Astrocyte of the hippocampus (primary cell): ENCODE measurements at regions not wholly inside any gene's neighbourhood (a gene's known extent, or its start where the extent isn't known, plus 50 kb on each side); places are given as distances from the start of the nearest gene placed in this dataset.

ENCODE experiments used
- DNase-seq: peaks from one replicate; pipeline ENCODE4 v3.0.0; 2011; ENCODE audit warnings: low read depth, low spot score

DNA sequence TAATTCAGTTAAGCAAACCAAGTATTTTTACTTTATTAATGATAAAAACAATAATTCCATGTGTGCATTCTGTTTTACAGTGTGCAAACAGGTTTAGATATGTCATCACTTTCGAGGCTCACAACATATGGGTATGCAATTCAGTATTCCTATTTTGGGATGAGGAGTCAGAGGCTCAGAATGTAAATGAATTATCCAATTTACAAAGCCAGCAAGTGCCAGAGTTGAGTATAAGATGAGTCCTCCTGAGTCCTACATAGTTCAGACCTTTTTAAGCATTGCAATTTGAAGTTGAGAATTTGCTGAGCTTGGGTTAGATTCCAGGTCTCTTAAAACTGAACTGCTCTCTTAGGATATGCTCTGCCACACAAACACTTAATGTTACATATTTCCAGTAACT is 424.2 kb upstream of the ROBO2 start:
- no peak for DNase-seq

DNA sequence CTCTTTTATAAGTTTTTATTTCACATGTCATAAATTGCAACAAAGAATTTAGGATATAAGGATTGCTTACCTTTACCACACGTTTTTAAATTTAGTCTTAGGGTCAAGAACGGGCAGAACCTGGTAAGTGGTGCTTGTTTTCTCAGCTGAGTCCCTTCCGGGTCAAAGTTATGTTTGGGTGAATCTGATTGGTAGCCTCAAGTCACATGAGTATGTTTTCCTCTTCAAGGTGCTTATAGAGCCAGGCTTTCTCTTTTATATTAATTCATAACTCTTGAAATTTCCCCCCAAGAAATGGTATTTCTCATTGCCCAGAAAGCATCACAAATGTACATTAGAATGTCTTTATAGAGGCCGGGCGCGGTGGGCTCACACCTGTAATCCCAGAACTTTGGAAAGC is 415.7 kb upstream of the ROBO2 start:
- DNase-seq: no peak

- no peak for DNase-seq
Observed at GRCh38 chr3:76627236-76627635, 412.7 kb upstream of the ROBO2 start.

- no peak for DNase-seq
Observed at GRCh38 chr3:76631251-76631650, 408.6 kb upstream of the ROBO2 start.

- DNase-seq: no peak
Observed at GRCh38 chr3:76638006-76638405, 401.9 kb upstream of the ROBO2 start.

GRCh38 chr3:76643623-76644304 is 396.1 kb upstream of the ROBO2 start:
- DNase-seq: no peak

DNA sequence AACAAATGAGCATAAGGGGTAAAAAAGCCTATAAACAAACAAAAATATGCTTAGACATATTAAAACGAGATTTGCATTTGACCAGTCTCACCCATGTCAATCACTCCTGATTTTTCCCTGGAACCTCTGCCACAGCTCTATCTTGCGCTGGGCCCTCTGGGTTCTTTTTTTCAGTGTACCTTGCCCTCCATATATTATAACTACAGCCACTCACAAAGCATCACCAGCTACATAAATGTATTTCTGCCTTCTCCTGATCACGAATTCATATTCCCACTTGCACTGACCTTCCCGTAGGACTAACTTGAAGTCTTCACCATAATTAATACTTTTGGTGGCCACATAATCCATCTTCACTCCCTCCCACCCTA is 395.6 kb upstream of the ROBO2 start:
- DNase-seq: no peak

DNA sequence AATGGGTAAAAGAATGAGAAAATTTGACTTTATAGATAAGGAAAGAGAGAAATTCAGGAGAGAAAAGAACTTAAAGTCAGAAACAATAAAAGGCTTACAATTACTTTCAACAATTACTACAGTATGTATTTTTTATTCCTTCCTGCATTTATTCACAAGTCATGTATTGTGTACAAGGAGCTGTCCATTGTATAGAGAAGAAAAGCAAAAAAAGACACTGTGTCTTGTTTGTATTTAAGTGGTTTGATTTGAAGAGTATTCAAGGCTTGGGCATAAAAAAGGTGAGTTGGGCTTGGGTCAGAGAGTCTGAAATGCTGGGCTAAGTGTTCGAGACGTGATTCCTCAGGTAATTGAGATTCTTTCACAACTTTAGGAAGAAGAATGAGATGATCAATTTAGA is 394.2 kb upstream of the ROBO2 start:
- DNase-seq: no peak

DNA sequence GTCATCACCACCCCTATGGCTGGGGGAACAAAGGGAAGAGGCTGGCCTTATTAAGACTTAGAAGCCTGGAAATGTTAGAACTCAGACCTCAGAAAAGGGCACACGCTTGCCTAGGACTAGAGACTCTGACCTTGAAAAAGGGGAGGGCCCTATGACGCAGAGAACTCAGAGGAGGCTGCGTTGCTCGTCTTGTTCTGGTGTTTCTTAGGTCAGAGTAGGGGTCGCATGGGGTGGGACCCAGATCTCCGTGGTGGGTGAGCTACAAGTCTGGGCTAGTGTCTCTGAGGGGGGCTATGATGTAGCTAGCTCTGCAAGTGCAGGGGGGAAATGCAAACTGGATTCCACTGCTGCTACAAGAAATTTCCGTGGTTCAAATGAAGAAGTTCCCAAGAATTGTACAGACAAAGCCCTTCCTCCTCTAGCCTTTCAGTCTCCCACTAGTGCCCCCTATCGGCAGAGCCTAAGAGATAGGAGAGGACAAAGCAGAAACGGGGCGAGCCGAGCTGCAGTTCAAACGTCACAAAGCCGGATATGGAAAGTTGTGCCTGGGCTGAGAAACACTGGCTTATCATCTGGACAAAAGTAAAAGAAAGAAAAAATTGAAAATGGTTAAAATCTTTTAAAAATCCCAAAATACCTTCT is 392.9 kb upstream of the ROBO2 start:
- DNase-seq: no peak

DNA sequence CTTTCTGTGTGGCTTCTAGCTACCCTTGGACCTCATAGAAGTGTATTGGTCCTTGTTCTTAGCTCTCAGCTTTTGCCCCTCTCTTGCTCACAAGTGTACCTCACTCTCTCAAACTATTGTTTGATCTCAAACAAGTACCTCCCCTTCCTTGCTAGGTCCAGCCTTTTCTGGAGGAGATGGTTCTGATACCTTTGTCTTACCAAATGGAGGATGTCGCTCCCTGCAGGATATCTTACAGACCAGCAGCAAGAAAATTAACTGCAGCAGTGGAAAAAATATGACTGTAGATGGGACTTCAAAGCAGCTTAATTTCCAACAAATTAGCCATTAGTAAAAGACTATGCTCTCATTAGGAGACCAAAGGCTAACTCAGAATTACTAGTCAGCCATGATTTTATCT is 388.1 kb upstream of the ROBO2 start:
- no peak for DNase-seq

DNA sequence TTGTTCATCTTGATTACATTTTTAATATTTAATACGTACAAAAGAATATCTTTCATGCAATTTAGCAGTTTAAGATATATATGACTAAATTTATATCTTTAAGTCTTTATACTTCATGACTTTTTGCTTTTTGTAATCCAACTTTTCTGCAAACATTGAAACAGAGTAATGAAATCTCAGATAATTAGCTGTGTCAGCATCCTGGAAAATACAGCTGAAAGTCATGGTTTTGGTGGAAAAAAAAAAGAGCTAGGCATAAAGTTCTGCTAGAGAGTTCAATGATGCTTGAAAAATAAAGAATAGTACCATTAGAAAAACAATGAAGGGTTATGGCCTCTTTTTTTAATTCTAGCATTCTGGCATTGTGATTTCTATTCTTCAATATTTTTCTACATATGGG is 387.4 kb upstream of the ROBO2 start:
- DNase-seq: no peak

GRCh38 chr3:76653640-76654251 is 386.2 kb upstream of the ROBO2 start:
- no peak for DNase-seq

DNA sequence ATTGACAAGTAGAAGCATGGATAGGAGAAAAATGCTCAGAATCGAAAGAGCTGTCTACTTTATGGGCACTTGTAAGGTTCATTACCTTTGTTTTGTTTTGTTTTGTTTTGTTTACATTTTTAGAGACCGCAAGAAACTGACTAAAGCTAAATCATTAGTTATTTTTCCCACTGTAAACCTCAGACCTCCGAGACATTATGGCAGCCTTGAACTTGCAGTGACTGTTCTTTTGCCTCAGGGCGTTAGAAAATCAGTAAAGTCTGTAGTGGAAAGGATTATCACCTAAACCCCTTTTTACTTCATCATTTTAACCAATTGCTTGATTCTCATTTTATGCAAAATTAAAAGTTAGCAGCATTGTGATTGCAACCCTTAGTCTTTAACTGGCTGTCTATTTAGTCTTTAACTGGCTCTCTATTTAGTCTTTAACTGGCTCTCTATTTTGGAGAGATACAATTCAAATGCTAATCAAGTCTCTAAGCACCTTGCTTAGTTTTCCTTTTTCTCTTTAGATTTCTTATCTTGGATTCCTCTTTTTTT is 383.3 kb upstream of the ROBO2 start:
- peak; percentile 17 for DNase-seq

- DNase-seq: no peak
Observed at GRCh38 chr3:76657909-76658308, 382.0 kb upstream of the ROBO2 start.

DNA sequence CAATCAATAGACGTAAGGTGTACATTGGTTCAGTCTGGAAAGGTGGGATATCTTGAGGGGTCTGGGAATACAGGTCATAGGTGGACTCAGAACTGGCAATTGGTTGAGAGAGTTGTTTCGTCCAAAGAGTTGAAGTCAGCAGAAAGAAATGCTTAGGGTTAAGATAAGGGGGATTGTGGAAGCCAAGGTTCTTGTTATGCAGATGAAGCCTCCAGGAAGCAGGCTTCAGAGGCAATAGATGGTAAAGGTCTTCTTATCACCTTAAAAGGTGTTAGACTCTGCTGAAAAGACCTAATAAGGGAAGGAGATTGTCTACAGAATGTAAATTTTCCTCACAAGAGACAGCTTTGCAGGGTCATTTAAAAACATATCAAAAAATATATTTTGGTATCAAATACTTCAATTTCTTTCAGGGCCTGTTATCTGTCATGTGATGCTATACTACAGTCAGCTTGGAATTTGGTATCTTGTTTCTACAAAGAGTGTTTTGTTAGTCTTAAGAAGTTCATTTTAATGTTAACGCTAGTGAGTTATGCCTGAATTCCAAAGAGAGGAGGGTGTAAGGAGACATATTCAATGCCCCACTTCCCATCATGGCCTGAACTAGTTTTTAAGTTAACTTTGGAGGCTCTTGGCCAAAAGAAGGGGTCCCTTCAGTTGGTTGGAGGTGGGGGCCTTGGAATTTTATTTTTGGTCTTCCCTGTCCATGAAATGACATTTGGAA is 378.2 kb upstream of the ROBO2 start:
- no peak for DNase-seq

- no peak for DNase-seq
Observed at GRCh38 chr3:76664816-76665215, 375.1 kb upstream of the ROBO2 start.

GRCh38 chr3:76668653-76669052 is 371.2 kb upstream of the ROBO2 start:
- DNase-seq: no peak

- DNase-seq: no peak
Observed at GRCh38 chr3:76669322-76669721, 370.6 kb upstream of the ROBO2 start.

- DNase-seq: peak; percentile 53
Observed at GRCh38 chr3:76673171-76673570, 366.7 kb upstream of the ROBO2 start.

DNA sequence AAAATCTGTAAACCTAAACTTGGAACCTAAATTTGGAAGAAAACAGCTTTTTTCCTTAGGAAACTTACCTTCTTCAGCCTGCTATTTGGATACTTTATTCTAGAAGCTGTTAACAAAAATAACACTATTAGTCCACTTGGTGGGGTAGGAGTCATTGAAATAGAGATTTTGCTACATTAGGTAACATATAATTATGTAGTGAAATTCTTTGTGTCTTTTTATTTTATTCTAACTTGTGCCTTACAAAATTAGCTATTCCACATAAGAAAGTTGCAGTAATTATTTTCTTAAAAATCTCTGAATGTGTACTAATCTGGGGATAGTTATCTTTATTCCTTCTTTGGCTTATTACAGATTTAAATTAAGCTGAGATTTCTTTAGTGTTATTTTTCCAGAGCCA is 360.4 kb upstream of the ROBO2 start:
- peak; percentile 6 for DNase-seq

GRCh38 chr3:76683256-76683655 is 356.6 kb upstream of the ROBO2 start:
- DNase-seq: no peak

DNA sequence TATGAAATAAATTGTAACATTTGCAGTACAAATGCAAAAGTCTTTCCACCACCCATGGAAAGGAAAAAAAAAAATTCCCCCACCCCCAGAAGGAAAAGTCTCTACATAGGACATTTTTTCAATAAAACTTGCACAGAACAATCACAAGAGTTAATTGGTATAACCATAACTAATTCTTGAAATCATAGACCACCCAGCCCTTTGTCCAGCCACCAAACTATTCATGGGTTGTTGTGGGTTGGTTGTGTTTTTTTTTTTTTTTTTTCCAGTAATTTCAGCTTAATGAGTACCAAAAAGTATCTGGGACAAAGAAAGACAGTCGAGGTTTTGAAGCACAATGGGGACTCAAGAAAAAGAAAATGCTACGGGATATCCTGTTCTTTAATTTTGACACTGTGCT is 355.0 kb upstream of the ROBO2 start:
- no peak for DNase-seq
